Mucosa of descending colon (tissue), 3 donors: ENCODE measurements at regions not wholly inside any gene's neighbourhood (a gene's known extent, or its start where the extent isn't known, plus 50 kb on each side); places are given as distances from the start of the nearest gene placed in this dataset.

Experiments used
- ATAC-seq: fragments of 200-7000 bp; cut with Tn5 transposase; one replicate; pipeline ENCODE4 v1.9.1; 2020; ENCODE audit warnings: mild to moderate bottlenecking, moderate library complexity
- DNase-seq, 3 donors: peaks; one replicate each; pipeline ENCODE4 v3.0.0-alpha.2; 2020
- H3K36me3 ChIP-seq: fragments of 200-600 bp; one replicate; pipeline ENCODE4 v1.8.0; 2021; ENCODE audit warnings: low read depth, mild to moderate bottlenecking
- H3K4me1 ChIP-seq: fragments of 200-600 bp; one replicate; pipeline ENCODE4 v1.8.0; 2021; ENCODE audit warnings: low read depth, mild to moderate bottlenecking
- H3K4me3 ChIP-seq: fragments of 200-600 bp; one replicate; pipeline ENCODE4 v1.8.0; 2021; ENCODE audit warnings: mild to moderate bottlenecking
- H3K9me3 ChIP-seq: fragments of 200-600 bp; one replicate; pipeline ENCODE4 v1.8.0; 2021; ENCODE audit warnings: mild to moderate bottlenecking
- CTCF ChIP-seq: fragments of 200-600 bp; IDR thresholded peaks from one replicate; pipeline ENCODE4 v1.8.0; 2022; ENCODE audit warnings: antibody characterized with exemption, mild to moderate bottlenecking
- intact Hi-C, 2 donors: fragments of 100-400 bp; cut with DNase I in 1 of 2; cut with micrococcal nuclease in 1 of 2; formaldehyde crosslinking; loops; one replicate each; pipeline versions ENCODE4 v1.11.0 to v1.11.1; 2022; cut with DNase I, micrococcal nuclease
- donor health status: DM: no; HTN: no; CAD: no; lungs with moderate emphysema.
- donor health status: DM: no; HTN: no; CAD: no.
- donor health status: DM: no; HTN: yes; CAD: no.

GRCh38 chr13:83937579-83937978 is 55.3 kb upstream of the SLITRK1 start:
- no peaks in the 10 kb centered on the region for H3K36me3 ChIP-seq
- ATAC-seq (no peak), DNase-seq (no peak)
- peaks cover 35% of the 10 kb centered on the region for H3K9me3 ChIP-seq
- H3K4me1 ChIP-seq, result no peaks in the 10 kb centered on the region
- no peak overlapping the region for H3K4me3 ChIP-seq
- no peak for TF ChIP-seq CTCF
- intact Hi-C loops, result no loop called here

GRCh38 chr13:83935566-83935965 is 53.3 kb upstream of the SLITRK1 start:
- no peak for TF ChIP-seq CTCF
- Histone ChIP-seq H3K36me3 (no peaks in the 10 kb centered on the region), H3K9me3 (peaks cover 30% of the 10 kb centered on the region), H3K4me3 (no peak overlapping the region), H3K4me1 (no peaks in the 10 kb centered on the region)
- intact Hi-C loops, result no loop called here
- DNase-seq (no peak), ATAC-seq (no peak)
